Brain microvascular endothelial cell (primary cell): ENCODE measurements at regions not wholly inside any gene's neighbourhood (a gene's known extent, or its start where the extent isn't known, plus 50 kb on each side); places are given as distances from the start of the nearest gene placed in this dataset.

ENCODE experiments used
- DNase-seq: peaks from one replicate; pipeline ENCODE4 v3.0.0-alpha.2; 2020
- H3K27ac ChIP-seq: fragments of 250-450 bp; sonication (Bioruptor Pico); 2 replicates; pipeline ENCODE4 v1.5.1; 2020; ENCODE audit warnings: mild to moderate bottlenecking, moderate library complexity
- H3K27me3 ChIP-seq: fragments of 250-450 bp; sonication (Bioruptor Pico); replicated peaks from 2 replicates; pipeline ENCODE4 v1.5.1; 2020; ENCODE audit warnings: mild to moderate bottlenecking
- H3K36me3 ChIP-seq: fragments of 250-450 bp; sonication (Bioruptor Pico); replicated peaks from 2 replicates; pipeline ENCODE4 v1.5.1; 2020; ENCODE audit warnings: mild to moderate bottlenecking
- H3K4me3 ChIP-seq: 2 replicates; pipeline ENCODE4 v1.5.1; 2011; ENCODE audit warnings: low read depth, mild to moderate bottlenecking, control low read depth, low read length, moderate library complexity
- in situ Hi-C: cut with HindIII; loops from 2 replicates; pipeline ENCODE4 v1.10.0; 2017; ENCODE audit warnings: low sequenced_read_pairs, low pct_ligation_motif_present
- TF ChIP-seq, protein P1 (sequence below): IDR thresholded peaks from 2 replicates; pipeline ENCODE4 v1.5.1; 2011; ENCODE audit warnings: low read depth, mild to moderate bottlenecking, moderate library complexity, low read length, control low read depth, inconsistent platforms; ENCODE audit errors: missing control alignments

DNA sequence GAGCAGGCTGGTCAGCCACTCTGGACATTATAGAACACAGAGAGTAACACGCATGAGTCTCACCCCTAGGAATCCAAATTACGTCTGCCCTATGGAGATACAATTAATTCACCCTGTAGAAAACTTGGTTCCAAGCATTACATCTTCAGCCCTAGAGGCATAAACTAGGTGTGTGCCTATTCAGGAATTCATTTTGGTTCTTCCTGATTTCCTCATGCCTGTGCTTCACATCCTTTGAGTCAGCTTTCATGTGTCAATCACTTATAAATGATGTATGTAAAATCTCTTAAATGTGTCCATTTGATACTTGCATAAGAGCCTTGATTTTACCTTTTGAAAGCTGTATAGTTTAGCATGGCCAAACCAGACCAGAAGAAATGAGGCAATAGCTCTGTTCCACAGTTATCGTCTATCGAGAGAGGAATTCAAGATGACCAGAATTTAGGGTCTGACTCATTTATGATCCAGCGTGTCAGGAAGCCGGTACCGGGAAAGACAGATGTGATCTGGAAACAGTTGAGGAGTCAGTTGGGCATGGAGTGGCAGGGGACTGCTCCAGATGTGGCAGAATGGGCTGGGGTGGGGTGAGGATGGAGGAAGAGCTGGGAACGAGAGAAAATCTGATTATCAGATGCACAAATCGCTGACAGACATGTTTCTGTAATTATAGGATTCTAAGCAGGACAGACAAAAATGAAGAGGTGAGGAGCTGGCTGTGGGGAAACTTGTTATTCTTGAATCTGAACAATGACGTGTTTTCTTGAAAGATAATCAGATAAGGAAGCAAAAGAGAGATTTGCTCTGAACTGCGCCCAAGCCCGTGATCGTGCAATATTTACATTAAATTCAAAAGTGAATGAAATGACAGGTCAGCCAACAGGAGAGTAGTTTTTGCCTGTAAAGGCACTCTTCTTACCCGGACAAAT is 76.7 kb downstream of the C16orf95 start:
- no peak for DNase-seq
- Histone ChIP-seq H3K36me3 (no peaks in the 10 kb centered on the region), H3K27ac (no peak overlapping the region), H3K4me3 (no peak overlapping the region), H3K27me3 (no peaks in the 10 kb centered on the region)
- TF ChIP-seq, protein P1, sequence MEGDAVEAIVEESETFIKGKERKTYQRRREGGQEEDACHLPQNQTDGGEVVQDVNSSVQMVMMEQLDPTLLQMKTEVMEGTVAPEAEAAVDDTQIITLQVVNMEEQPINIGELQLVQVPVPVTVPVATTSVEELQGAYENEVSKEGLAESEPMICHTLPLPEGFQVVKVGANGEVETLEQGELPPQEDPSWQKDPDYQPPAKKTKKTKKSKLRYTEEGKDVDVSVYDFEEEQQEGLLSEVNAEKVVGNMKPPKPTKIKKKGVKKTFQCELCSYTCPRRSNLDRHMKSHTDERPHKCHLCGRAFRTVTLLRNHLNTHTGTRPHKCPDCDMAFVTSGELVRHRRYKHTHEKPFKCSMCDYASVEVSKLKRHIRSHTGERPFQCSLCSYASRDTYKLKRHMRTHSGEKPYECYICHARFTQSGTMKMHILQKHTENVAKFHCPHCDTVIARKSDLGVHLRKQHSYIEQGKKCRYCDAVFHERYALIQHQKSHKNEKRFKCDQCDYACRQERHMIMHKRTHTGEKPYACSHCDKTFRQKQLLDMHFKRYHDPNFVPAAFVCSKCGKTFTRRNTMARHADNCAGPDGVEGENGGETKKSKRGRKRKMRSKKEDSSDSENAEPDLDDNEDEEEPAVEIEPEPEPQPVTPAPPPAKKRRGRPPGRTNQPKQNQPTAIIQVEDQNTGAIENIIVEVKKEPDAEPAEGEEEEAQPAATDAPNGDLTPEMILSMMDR: no peak
- in situ Hi-C loops: no loop called here

DNA sequence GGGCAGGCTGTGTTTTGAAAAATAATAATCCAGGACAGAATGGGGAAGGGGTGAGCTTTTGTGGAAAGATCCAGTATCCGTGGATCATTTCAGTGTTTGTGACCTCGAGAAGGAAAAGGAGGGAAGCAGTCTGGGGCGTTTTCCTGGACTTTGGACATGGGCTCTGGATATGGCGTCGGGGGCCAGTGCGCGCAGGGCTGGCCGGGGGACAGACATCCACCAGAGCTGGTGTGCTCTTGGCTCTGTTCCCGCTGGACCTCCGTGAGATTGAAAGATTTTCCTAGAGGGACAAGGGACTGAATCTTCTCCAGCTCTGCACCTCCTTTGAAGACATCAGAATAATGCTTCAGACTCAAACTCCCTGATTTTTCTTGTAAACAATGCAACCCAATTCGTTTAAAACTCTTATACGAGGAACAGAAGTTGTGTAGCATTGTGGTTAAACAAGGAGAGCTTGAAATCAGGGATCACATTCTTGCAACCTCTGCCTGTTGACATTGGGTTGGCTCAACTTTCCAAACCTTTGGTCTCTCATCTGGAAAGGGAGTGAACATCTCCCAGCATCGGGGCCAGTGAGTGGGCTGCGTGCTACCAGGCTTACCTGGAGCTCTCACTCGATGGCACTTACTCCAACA is 75.9 kb downstream of the C16orf95 start:
- DNase-seq: no peak

DNA sequence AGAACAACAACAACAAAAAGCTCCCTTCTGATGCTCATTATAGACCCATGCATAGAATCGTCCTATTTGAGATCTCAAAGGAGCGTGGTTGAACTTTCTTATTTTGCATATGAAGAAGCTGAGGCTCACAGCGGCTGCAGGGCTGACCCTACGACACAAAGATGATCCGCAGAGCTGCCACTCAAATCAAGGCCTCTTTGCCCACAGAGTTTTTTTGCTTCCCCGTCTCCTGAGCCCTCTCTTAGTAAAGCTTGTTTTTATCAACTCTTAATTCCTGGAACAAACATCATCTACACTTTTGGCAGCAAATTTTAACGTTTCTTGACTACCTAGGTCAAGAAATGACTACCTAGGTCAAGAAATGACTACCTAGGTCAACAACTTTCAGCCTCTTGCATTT is 73.7 kb downstream of the C16orf95 start:
- in situ Hi-C loops: no loop called here
- Histone ChIP-seq H3K4me3 (no peak overlapping the region), H3K27me3 (no peaks in the 10 kb centered on the region), H3K36me3 (no peaks in the 10 kb centered on the region), H3K27ac (no peak overlapping the region)
- DNase-seq: no peak
- TF ChIP-seq, protein P1: no peak

More for the DNA sequence above, 75.9 kb downstream of the C16orf95 start:
- Histone ChIP-seq H3K4me3 (no peak overlapping the region), H3K27ac (no peak overlapping the region), H3K36me3 (no peaks in the 10 kb centered on the region), H3K27me3 (no peaks in the 10 kb centered on the region)
- TF ChIP-seq, protein P1: no peak
- in situ Hi-C loops: no loop called here

DNA sequence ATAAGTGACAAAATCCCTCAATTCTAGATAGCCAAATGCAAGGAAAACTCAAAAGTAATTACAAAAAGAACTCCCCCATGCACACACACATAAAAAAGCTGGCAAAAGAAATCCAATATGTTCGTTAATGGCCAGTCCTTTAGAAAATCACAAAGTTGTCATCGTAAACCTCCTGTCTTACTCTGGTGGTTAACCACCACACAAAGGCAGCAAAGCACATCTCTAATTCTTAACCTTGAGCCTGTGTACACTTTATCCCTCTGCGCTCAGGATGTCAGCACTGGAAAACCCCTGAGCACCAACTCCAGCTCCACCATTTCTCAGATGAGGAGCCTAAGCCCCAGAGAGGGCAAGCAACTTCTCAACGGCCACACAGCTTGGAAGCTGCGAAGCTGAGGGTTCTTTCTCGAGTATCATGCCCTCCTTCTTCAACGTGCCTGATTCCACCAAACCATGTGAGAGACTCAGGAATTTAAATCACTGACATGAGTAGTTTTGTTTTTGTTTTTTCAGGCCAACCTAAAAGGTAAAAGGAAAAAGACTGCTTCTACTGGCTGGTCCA is 72.5 kb downstream of the C16orf95 start:
- in situ Hi-C loops: no loop called here
- Histone ChIP-seq H3K27ac (no peak overlapping the region), H3K36me3 (no peaks in the 10 kb centered on the region), H3K27me3 (no peaks in the 10 kb centered on the region), H3K4me3 (no peak overlapping the region)
- no peak for DNase-seq
- TF ChIP-seq, protein P1: no peak

DNA sequence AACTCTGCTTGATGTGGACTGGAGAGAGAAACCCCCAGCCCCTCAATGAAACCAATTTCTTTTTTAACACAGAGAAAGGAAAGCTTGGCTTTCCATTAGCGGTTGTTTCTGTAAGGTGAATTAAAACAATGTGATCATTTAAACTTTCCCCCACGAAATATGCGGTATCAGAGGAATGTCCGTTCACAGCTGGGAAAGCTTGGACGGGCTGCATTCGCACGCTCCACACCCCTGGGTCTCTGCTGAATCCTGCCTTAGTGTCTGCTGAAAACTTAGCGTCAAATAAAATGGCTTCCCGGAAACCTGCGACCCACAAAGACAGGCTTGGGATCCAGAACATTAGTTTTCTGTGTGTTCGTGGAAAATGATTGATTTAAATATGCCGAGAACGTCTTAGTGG is 71.7 kb downstream of the C16orf95 start:
- Histone ChIP-seq H3K36me3 (no peaks in the 10 kb centered on the region), H3K27me3 (no peaks in the 10 kb centered on the region), H3K4me3 (no peak overlapping the region), H3K27ac (no peak overlapping the region)
- DNase-seq: no peak
- TF ChIP-seq, protein P1: no peak
- in situ Hi-C loops: no loop called here
